ENCODE measurements at regions not wholly inside any gene's neighbourhood (a gene's known extent, or its start where the extent isn't known, plus 50 kb on each side); places are given as distances from the start of the nearest gene placed in this dataset.
A peak's percentile ranks its signal among the peaks of the same experiment; 100 is the strongest.

DNA sequence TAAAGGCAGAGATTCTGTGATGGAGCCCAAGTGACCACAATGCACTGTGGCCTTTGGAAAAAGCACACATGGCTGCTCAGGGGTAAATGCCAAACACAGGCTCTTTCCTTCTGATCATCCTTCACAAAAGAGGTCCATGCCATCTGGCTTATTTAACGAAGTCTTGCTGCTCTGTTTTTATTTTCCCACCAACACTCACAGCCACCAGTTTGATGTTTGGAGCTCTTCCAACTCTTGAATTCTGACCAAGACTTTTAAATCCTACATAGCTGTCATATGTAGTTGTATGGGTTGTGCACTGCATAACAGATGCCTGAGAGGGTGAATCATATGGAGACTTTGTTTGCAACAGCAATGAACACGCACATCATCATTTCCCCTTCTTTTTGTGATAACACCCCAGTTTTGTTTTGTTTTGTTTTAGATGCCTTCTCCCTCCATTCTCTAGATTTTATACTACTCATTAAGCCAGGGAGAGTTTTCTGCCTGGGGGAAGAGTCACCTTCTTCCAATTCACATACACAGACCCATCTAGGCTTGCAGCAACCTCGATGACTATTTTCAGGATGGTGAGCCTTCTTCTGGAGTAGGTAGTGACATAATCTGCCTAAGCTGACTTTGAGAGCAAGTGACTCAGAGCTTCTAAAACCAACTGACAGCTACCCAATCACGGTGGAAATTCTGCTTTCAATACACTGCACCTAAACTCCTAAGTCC lies 145.2 kb upstream of the WSCD2 start:
- DNase-seq: no peak

DNA sequence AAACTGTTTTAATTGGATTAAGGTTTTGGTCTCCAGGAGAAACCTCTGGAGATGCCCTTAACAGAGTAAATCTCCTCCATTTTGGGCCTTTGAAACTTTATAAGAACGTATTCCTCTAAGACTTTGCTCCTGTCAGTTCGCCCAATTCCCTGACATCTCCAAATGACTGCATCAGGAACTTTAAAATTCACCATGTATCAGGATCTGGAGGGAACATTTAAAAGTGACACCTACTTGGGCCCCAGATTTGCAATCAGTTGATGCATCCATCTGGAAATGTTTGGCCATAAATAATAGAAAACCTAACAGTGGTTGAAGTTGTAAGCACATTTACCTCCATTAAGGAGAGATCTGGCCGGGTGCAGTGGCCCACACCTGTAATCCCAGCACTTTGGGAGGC lies 144.1 kb upstream of the WSCD2 start:
- DNase-seq: no peak

- no peak for DNase-seq
Measured at GRCh38 chr12:107986183-107986582, 142.9 kb upstream of the WSCD2 start.

DNA sequence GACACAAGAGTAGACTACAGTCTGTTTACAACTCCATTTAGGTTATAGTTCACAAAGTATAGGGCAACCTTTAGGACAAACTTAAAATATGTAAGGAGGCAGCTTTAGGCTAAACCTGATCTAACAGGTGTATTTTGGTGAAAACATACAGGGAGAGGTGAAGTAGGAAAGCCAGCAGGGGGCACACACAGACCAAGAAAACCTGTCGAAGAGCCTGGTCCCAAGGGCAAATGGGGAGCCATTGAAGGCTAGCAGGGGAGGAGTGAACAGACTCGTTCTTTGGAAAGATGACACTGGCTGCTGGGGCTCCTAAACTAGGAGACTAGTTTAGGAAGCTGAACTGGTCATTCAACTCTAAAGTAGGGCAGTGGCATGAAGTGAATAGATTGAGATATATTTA lies 138.8 kb upstream of the WSCD2 start:
- peak; percentile 2 for DNase-seq

GRCh38 chr12:107992029-107992428 lies 137.1 kb upstream of the WSCD2 start:
- DNase-seq: no peak

DNA sequence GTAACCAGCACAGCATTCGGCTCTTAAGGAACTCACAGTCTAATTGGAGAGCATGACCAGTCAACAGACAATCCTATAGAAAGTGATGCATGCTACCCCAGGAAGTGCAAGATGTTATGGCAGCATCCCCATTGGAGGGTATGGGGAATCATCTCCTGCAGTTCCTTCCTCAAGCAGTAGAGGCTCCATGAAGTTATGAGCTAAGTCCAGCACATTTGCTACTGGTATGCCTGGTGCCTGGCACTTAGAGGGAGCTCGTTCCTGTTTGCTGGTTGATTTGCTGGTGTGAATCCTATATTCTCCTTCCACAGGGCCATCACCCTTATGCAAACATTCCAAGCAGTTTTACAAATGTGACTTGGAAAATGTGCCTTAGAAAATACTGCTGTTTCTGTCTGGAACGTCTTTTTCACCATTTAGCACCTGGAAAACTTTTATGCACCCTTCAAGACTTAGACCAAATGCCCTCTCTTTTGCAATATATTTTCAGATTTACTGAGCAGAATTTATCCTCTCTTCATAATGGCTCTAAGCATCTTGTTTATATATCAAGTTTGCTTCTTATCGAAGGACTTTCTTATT lies 136.1 kb upstream of the WSCD2 start:
- DNase-seq: peak; percentile 42

DNA sequence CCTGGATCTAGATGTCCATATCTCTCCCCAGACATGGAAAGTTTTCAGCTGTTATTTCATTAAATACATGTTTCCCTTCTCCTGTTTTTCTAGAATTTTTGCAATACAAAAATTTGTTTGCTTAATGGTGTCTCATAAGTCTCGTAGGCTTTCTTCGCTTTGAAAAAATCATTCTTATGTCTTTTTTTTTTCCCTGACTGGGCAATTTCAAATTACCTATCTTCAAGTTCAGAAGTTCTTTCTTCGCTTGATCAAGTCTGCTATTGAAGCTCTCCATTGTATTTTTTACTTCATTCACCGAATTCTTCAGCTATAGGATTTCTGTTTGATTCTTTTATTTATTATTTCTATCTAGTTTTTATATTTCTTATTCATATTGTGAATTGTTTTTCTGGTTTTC lies 130.2 kb upstream of the WSCD2 start:
- DNase-seq: no peak

- DNase-seq: peak; percentile 3
Measured at GRCh38 chr12:108000111-108000510, 129.0 kb upstream of the WSCD2 start.

- DNase-seq: no peak
Measured at GRCh38 chr12:108004319-108004718, 124.8 kb upstream of the WSCD2 start.

- DNase-seq: no peak
Measured at GRCh38 chr12:108008163-108008905, 120.8 kb upstream of the WSCD2 start.

DNA sequence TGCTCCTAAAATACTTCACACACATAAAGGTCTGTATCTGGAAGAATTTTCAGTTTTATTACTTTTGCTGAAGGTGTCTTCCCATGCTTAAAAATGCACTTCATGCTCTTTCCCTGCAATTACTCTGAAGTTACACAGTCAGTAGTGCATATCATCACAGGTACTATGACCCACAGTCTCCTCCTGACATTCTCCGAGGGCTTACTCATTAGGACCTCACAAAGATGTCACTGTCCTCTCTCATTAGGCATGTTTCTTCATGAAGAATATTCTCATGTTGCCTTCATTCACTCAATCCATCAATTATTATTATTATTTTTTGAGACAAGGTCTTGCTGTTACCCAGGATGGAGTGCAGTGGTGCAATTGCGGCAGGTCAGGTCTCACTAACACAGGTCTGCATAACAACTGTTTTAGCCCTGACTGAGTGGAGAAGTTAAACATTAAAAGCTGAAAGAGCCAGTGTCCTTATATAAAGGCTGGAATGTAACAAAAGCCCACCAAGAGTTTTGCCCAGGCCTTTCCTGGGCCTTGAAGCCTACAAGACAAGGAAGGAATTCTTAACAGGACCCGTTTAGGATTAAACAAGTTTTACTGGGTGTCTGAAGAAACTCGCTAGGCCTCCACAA lies 119.5 kb upstream of the WSCD2 start:
- DNase-seq: no peak

DNA sequence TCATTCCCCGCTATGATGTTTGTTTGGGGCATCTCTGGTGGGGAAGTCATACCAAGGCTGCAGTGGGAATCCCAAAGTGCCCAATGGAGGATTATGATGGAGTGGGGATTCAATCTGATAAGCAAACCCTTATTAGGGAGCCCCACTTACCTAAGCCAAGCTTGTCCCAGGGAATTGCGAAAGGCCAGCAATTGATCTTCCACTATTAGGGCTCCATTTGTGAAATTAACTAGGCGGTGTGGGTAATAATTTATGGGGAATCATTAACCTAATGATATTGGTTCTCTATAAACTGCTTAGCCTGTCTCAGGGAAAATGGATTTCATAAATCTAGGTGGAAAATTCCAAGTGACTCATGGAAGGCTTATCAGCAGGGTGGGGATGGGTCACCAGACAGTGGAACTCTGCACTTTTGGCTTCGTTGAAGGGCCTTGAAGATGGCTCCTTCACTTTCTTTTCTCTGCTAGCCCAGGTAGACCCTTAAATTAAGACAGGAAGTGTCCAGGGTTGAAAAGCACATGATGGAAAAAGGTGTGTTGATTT lies 113.0 kb upstream of the WSCD2 start:
- DNase-seq: no peak

DNA sequence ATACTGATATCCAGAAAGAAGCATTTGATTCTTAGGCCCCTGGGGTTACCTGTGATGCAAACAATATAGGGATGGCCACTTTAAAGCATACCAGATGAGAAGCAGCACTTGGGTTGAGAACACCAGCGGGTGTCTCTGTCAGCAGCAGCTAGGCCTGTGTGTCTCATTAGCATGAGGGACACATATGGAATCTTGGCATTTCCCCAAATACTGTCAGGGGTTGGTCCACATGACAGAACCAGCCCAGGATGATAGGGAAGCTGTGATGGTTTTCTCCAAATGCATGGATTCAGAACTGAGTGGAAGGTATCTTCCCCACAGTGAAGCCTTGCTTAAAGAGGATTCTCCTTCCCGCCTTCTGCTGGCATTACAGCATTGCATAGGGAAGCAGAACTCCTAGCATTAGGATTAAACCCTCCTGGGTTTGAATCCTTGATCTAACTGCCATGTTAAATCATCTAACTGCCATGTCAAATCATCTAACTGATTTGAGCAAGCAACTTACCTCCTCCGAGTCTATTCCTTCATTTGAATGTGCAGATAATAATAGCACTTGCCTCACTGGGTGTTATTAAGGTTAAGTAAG lies 111.5 kb upstream of the WSCD2 start:
- no peak for DNase-seq

DNA sequence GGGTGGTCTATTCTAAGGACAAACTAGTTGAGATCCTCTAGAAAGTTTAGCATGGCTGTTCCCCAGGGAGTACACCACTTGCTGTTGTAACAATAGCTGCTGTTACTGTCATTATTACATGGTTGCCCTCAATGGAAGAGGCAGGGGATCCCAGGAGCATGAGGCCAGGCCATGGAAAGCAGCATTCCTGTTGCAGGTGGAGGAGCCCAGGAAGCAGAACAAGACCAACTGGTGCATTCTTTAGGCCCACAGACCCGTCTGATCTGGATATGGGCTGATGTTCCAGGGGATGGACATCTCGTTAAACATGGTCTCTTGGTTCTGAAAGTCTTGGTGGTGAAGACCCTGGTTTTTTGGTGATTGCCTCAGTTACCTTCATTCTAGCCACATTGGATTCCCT lies 109.2 kb upstream of the WSCD2 start:
- no peak for DNase-seq

DNA sequence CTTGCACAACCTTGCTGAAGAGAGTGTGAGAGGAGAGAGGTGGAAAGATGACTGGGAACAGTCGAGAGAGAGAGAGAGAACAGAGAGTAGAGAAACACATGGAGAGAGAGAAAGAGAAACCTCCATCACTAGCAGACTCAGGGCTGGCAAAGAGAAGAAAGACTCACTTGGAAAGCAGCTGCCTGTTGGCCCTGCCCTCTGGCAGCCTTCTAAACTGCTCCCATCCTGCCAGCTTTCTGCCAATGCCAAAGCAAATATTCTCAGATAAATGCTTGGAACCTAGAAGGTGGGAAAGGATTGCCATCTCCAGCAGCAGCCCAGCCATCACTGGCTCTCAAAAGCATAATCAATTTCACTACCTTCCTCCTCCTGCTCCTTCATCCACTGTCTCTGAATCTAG lies 107.9 kb upstream of the WSCD2 start:
- DNase-seq: no peak

- no peak for DNase-seq
Measured at GRCh38 chr12:108021949-108022522, 107.1 kb upstream of the WSCD2 start.

DNA sequence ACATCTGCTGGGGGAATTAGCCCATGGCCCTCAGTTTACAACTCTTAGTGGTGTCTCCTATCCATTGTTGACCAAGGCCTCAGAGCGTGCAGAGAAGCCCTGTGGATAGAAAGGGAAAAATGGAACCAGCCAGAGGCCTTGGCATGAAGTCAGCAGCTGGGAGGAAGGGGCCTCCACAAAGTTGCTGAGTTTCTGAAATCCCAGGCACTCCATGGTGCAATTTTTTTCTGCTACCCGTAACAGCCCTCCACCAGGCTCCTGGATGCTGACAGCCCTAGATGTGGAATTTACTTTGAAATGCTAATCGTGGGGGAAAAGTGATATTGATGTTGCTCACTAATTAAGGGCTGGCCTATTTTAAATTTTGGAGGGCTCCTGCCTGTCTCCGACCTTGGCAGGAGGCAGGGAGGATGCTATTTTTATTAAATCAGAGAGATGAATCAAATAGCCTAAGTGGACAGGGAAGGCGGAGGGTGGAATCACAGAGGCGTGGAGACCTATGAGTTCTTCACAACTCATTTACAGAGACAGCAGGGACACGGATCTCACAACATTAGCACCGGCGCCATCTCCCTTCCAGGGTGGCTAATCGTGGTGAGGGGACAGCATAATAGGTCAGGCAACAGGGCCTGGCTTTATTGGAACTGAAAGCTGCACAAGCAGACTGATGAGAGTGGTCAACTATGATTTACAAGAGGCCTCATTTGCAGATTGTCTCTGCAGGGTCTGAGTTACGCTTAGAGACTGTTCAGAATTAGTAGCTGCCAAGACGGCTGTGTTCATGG lies 99.8 kb upstream of the WSCD2 start:
- no peak for DNase-seq

- DNase-seq: no peak
Measured at GRCh38 chr12:108033090-108033489, 96.0 kb upstream of the WSCD2 start.

DNA sequence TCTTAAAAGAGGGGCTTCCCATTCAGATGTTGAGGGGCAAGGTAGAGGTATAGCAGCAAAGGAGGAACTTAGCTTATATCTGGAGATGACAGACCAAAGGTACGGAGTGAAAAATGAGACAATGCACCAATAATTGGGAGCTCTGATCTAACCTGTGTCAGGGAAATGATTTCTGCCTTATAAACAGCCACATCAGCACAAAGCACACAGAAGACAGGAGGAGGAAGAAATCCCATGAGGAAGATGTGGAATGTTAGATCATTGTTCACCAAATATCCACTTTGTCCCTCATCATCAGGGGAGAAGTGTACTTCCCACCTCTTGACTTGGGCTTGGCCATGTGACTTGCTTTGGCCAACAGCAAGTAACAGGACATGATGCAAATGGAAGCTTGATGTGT lies 93.7 kb upstream of the WSCD2 start:
- no peak for DNase-seq

- no peak for DNase-seq
Measured at GRCh38 chr12:108037960-108038359, 91.1 kb upstream of the WSCD2 start.

DNA sequence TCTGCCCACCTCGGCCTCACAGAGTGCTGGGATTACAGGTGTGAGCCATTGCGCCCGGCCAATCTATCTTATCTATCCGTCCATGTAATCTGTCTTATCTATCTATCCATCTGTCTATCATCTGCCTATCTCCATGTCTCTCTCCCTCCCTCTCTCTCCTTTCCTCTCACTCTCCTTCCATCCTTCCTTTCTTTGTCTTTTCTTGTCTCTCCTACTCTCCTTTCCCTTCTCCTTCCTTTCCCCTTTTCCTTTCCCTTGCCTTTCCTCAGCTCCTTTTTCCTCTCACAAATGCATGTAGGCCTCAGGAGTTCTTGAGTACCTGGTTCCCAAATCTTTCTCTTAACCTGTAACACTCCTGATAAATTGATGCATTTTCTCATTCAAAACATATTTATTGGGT lies 89.3 kb upstream of the WSCD2 start:
- DNase-seq: no peak

DNA sequence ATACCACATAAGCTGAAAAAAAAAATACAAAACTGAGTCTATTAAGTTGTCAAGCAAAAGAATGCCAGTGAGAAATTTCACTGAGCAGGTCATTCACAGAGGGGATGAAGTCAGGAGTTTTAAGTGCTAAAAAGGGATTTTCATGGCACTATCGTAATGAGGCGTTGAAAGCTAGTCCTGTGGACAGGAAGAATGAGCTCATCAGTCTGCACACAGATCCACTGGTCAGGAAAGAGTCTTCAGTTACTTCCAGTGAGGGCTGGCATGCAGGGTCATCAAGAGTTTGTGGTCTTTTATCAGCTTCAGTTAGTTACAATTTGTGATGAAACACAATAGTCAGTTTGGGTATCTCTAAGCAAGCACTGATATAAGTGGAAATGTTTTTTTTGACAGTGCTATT lies 88.1 kb upstream of the WSCD2 start:
- DNase-seq: no peak
